Gastroesophageal sphincter (tissue), 3 donors: ENCODE measurements at regions not wholly inside any gene's neighbourhood (a gene's known extent, or its start where the extent isn't known, plus 50 kb on each side); places are given as distances from the start of the nearest gene placed in this dataset.

ENCODE experiments used
- CTCF ChIP-seq, 4 experiments: fragments of 200-600 bp in 2 of 4; fragments of 450-650 bp in 2 of 4; sonication (generic) in 1 of 4; IDR thresholded peaks; one replicate each; pipeline ENCODE4 v1.5.1; 2017 to 2019; ENCODE audit warnings: antibody characterized with exemption in 4 of 4, mild to moderate bottlenecking in 2 of 4, moderate library complexity in 2 of 4
- POLR2A ChIP-seq, 2 donors: fragments of 450-650 bp; IDR thresholded peaks; one replicate each; pipeline ENCODE4 v1.6.1; 2017; ENCODE audit warnings: antibody characterized with exemption in 2 of 2, mild to moderate bottlenecking in 2 of 2, moderate library complexity in 1 of 2

GRCh38 chr9:87059772-87060171 is 112.5 kb upstream of the GAS1 start:
- no peak for TF ChIP-seq CTCF (IDR thresholded peaks at IDR 0.05)
- no peak for TF ChIP-seq POLR2A (IDR thresholded peaks at IDR 0.05)
